ENCODE measurements at regions not wholly inside any gene's neighbourhood (a gene's known extent, or its start where the extent isn't known, plus 50 kb on each side); places are given as distances from the start of the nearest gene placed in this dataset.

DNA sequence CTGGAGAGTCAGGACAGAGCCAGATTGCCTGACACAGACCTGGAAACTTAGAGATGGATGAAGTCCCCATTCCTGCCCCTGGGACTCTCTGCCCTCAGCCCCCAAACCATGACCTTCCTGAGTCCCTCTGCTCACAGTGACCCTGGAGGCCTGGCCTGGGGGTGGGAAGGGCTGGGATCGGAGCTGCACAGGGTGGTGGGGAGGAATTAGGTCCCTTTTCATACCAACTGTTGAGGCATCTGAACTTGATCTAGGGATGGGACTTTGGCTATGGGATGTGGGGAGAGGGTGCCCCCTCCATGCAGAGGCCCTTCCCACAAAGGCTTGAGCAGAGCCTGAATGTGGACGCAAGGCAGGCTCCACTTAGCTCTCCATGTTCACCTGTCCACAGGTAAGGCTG lies 144.1 kb downstream of the MRPL14 start:
- DNase-seq (ENCODE audit: low read depth, low spot score): no peak

DNA sequence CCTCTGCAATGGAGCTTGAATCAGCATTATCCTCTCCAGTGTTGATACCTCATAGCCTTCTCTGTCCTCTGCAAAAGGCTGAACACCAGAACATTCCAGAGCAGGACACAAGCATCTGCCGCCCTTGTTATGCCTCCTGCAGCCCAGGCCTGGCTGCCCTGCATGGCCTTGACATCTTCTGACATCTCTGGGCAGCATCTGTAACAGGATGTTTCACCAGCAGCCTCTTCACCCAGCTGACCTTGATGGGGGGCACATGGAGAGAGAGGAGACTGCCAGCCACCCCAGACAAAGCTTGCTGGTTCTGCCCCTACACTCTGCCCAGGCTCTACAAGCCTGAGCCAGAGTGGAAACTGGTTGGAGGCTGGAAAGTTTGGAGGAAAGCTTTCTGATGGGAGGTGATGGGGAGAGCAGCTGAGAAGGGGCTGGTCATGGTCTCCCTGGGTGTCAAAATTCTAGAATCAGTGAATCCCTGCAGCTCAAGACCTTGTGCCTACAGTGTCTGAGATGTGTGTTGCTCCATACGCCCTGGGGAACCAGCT lies 145.1 kb downstream of the MRPL14 start:
- DNase-seq (ENCODE audit: low read depth, low spot score): no peak

DNA sequence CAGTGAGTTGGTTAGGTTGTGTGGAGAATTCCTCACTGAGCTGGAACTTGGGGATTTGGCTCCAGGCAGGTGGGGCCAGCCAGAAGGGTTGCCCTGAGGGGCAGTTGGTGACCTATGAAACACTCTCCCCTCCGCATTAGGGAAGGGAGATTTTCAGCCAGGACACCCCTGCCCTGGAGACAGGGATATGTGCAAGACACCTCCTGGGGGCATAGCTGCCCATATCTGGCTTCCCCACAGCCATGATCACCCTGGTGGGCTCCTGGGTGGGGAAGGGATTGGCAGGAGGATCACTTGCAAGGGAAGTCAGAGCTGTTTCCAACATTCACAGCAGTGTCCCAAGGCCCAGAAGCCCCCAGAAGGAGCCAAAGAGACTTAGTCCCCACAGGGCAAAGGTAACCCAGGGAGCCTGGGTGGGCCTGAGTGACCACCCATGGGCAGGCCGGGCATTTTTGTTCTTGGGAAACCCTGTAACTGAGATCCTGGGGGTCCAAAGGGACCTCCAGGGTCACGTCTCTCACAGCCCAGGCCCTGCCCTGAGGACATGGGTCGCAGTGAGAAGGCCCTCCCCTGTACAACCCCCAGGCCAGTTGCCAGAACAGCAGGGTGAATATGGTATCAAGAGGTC lies 145.8 kb downstream of the MRPL14 start:
- DNase-seq (ENCODE audit: low read depth, low spot score): no peak

DNA sequence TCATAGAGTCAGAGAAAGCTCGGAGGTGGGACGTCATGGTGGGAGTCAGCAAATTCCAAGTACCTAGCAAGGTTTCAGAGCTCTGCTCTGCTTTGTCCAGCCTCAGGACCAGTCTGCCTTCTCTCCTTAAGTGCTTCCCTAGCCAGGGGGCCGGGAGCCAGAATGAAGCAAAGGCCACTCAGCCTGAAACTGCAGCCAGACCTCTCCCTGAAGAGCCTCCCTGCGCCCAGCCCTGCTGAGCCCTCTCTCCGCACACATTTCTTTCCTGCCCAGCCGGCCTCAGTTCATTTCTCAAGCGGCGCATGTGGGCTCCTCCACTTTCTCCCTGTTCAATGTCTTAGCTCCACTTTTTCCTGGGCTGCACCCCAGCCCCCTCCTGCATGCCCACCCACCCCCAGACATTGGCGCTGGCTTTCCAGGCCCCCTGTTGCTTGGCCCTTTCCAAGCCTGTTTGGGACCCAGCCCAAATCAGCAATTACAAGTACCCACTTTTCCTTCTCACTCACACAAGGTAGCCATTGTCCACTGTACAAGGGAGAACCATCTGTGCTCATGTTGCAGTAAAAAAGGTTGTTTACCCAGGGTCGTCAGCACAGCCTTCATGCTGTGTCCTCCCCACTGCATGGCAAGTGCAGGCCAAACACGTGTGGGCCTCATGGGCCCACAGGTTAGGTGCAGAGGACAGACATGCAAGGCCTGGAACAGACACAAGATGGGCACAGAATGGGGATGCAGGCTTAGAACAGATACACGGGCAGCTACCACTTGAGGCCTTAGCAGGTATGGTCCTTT lies 147.1 kb downstream of the MRPL14 start:
- DNase-seq (ENCODE audit: low read depth, low spot score): no peak

DNA sequence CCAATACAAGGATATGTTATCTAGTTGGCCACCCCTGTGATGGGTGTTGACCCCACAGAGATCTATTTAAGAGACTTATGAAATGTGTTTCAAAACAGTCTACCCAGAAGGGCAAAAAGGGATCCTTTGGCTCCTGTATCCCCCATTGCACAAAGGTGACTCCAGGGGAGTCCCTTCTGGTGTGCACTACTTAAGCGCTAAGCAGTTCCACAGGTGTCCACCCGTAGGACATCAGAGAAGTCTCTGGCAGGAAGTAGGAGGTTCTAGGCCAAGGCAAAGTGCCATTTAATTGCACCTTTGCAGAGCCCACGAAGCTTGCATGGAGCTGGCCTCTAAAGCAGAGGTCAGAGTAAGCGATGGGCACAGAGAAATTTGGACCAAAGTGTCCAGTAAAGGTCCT lies 147.7 kb downstream of the MRPL14 start:
- no peak for DNase-seq (ENCODE audit: low read depth, low spot score)

DNA sequence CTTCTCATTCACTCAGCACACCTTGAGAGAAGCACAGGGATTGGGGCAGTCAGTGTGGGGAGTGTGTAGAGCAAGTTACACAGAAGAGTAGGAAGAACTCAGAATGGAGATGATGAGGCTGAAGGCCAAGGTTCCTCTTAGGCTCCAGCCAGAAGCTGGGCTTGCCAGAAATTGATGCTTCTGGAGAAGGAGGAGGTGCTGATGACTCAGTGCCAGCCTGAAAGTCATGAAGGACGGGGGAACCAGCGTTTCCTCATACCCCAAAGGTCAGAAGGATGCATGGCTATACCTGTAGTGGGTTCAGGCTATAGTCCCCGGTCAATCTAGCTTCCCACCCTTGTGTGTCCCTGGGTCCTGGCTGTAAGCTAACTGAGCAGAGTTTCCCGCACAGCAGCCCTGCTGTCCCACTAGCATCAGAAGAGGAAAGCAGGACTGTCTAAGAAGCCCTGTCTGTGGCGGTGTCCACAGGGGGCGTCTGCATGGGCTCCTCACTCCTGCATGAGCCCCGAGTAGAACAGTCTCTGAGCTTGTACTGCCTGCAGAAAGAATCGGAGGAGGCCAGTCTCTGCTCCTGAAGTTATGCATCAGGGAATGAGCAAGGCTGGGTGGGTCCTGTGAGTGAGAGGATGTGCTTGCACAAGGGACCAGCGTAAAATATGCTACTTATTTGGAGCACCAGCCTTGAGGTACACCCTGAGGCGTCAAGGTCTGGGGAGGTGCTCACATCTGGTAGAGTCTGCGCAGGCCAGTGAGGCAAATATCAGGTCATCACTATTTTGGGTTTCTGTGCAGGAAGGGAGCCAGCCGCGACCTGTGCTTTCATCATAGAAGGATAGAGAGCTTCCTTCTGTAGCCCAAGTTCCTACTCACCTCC lies 148.5 kb downstream of the MRPL14 start:
- DNase-seq (ENCODE audit: low read depth, low spot score): no peak

DNA sequence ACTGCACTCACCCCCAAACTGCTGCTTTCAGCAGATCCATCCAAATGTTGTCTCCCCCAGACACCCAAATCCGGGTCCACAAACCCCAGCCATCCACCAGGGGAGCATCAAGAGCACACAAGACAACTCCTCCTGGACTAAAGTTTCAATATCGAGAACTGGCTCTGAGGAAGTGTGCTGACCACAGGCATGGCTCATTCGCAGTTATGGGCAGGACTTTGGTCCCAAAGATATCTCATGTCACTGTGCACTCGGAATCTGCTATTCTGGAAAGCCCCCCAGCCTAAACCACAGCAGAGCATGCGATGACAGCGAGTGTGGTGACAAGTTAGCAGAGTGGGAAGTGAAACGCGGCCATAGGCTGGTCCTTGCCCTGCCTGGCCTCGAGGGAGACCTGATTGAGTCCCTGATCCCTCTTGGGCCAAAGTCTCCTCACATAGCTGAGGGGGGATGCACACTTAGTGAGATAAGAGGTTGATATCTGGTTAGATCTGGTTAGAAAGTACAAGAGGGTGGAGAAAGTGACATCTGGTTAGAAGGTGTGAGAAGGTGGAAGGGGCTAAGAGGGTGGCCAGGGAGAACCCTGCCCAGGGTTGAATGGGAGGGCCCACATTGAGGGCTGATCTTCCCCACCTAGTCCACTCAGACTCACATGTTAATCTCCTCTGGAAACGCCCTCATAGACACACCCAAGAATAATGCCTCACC lies 149.7 kb downstream of the MRPL14 start:
- no peak for DNase-seq (ENCODE audit: low read depth, low spot score)

DNA sequence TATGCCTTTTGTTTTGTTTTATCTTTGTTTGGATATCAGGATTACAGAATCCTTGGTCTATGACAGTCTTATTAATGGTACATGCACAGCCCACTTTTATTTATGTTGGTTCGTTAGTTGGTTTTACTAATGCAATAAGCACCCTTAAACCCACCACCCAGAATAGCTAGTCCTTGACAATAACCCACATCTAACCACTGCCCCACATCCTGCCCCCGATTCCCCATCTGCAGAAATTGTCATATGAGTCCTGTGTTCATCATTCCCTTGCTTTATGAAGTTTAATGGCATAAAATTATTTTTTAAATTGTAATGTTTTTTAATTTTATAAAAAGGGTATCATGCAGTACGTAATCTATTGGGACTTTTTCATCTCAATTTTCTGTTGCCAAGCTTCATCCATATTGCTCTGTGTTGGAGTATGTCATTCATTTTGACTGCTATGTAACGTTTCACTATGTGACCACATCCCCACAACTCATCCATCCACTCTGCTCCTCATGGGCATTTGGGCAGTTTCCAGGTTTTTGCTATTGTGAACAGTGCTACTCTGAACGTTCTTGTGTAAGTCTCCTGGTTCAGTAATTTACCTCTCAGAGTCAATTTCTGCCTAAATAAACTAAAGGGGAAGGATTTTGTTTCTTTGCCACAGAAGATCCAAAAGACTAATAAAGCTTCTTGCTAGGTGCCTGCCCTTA lies 150.4 kb downstream of the MRPL14 start:
- no peak for DNase-seq (ENCODE audit: low read depth, low spot score)

DNA sequence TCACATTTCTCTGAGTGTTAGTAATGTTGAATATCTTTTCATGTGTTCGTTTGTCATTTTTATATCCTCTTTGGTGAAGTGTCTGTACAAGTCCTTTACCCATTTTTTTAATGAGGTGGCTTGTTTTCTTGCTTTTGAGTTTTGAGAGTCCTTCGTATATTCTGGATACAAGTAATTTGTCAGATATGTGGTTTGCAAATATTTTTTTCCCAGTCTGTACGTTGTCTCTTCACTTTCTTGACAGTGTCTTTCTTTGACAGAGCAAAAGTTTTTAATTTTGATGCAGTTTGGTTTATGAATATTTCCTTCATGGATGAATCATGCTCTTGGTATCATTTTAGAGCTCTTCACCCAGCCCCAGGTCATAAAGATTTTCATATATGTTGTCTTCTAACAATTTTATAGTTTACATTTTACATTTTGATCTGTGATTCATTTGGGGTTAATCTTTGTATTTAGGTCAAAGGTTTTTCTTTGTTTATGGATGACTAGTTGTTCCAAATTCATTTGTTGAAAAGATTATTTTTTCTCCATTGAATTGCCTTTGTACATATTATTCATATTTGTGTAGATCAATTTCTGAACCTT lies 152.5 kb downstream of the MRPL14 start:
- DNase-seq (ENCODE audit: low read depth, low spot score): no peak

DNA sequence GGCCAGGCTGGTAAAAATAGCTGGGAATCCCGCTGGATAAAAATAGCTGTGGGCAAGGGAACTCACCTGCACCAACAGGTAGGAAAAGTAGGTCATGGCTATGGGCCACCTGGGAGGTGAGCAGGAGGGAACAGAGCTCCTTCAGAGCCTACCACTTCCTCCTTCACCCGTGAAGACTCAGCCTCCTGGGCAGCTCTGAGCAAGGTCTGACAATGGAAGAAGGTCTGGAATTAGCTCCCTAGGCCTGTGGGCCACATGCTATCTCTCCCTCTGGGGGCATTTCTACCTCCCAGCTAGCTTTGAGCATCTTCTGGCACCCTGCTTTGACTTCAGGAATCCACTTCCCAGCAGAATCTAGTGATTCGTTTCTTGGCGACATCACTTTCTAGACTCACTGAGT lies 153.9 kb downstream of the MRPL14 start:
- DNase-seq (ENCODE audit: low read depth, low spot score): no peak

DNA sequence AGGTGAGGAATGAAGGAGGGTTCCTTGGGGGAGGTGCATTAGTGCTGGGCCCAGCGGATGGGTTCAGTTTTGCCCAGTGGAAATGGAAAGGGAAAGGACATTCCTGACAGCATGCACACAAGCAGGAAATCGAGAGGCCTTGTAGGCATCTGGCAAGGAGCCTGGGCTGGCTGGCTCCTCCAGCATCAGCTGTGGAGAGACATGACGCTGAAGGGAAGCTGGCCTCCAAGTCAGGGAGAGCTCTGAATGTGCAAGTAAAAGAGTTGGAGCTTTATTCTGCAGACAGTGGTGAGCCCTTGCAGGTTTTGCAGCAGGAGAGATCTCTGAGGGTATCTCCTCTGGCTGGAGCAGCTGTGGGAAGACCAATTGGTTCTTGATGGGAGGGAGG lies 154.3 kb downstream of the MRPL14 start:
- peak; percentile 61 for DNase-seq (ENCODE audit: low read depth, low spot score)

DNA sequence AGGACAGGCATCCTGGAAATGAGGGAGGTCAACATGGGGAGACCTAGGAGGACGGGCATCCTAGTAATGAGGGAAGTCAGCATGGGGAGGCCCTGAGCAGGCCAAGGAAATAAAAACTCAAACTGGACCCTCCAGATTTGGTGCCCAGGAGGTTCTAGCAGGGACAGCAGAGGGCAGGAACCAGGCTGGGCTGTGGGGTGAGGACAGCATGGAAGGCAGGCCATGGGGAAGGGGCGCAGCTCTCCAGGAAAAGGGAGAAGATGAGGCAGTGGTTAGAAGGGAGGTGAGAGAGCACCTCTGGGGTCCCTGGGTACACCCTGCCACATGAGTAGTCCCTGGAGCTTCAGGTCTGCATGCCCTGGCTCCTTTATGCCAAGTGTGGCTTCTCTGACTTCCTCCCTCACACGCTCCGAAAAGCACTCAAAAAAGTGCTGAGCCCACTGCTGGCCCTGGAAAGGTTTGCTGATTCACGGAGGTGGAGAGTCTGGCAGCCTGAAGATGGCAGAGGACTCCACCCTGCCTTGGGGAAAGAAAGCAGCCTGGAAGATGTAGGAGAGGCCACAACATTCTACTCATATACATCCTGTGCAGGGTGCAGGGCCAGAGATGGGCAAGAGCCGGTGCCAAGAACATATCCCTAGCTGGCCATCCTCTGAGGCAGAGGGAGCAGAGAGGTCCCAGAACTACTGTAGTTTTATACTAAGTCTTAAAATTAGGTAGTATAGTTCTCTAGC lies 154.9 kb downstream of the MRPL14 start:
- DNase-seq (ENCODE audit: low read depth, low spot score): no peak

DNA sequence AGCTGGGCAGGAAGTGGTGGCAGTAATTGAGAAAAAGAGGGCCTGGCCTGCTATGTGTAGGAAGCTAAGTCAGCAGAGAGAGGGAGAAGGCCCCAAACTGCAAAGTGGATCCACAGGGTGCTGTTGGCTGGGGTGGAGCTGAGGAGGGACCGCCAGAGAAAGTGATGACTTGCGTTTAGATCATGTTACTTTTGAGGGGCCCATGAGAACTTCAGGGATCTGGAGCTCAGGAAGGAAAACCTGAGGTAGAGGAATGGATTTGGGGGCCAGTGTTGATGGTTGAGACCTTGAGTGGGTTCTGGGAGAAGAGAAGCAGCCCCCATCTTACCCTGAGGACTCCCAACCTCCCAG lies 155.5 kb downstream of the MRPL14 start:
- DNase-seq (ENCODE audit: low read depth, low spot score): no peak

DNA sequence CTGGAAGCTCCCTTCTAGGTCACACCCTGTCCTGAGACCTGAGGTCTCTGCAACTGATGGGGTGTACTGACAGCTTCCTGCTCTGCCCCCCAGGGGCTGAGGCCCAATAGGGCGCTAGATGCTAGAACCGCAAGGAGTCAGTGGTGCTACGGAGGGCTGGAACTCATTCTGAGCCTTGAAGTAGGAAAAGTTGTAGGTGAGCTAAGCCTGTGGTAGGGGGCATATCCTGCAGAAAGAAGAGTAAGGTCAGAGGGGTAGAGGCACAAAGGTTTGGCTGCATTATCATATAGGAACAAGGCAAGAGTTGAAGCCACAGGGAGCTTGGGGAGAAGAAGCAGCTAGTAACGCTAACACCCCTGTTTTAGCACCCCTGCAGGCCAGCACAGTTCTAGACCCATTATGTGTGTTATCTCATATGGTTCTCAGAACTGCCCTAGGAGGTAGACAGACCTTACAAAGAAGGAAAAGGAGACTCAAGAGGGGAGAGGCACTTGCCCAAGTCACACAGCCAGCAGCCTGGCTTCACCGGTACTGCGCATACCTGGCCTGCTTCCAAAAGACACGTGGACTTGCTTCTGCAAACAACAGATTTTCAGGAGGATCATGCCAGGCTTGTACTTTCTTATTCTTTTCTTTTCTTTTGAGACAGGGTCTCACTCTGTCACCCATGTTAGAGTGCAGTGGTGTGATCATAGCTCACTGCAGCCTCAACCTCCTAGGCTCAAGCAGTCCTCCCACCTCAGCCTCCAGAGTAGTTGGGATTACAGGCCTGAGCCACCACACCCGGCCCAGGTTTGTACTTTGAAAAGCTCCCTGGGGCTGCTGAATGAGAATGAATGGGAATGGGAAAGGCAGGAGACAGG lies 156.1 kb downstream of the MRPL14 start:
- no peak for DNase-seq (ENCODE audit: low read depth, low spot score)

DNA sequence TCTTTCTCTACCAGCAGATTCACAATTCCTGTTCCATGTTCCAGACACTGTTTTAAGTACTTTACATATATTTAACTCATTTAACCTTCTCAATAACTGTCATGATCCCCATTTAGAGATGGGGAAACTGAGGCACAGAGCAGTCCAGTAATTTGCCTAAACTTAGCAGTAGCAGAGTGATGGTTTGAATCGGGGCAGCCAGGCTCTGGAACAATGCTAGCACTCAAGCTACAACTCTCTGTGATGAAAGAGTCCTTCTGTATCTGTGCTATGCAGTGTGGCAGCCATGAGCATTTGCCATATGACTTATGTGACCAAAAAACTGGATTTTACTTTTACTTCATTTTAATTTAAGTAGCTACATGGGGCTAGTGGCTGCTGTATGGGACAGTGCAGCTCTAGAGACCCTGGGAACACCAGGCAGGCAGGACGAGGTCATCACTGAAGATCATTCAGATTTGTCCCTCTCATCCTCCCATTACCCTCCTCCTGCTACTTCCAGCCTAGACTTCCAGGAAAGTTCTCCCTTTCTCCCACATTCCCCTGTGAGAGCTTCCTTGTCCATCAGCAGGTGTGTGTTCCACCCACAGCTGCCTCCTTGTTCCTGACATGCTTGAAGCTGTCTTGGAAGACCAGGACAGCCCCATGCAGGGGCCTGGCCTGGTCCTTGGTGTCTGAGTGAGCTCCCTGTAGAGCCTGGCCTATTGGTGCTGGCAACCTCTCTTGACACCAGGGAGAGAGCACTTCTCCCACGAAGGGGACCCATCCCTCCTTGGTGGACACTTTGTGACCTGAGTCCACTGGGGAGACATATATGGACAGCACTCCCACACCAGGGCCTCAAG lies 157.0 kb downstream of the MRPL14 start:
- DNase-seq (ENCODE audit: low read depth, low spot score): no peak

DNA sequence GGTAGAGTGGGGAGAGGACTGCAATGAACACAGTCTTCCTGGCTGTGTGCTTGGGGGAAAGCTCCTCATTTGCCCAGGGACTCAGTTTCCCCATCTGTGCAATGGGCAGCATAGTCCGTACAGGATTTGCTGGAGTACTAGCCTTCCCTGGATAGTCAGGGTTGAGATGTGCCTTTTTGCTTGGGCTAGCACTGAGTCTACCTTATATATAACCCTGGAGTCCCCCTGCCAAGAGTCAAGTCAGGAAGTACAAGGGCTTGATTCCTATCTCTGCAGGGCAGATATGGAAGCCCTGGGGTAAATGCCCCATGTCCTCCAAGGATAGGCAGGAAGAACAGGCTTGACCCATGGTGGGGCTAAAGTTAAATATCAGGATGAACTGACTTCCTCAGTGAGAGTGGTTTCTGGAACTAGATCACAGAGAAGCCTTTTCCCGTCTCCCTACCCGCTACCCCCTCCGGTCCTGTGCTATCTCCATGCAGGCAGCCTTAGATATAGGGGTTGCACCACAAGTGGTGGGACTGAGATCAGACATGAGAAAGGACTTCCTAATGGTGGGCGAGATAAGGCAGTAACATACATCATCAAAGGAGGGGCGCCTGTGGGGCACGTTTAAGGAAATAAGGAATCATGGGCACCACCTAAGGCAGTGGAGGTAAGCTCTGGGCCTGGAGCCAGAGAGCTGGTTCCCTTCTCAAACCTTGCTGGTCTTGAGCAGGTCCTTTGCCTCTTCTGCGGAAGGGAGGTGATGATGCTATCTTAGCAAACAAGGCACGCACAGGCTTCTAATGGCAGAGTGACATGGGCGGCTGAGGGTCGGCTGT lies 157.9 kb downstream of the MRPL14 start:
- DNase-seq (ENCODE audit: low read depth, low spot score): no peak

Data from smooth muscle cell of the brain vasculature (primary cell).